GM12878 (cell line): ENCODE measurements at regions not wholly inside any gene's neighbourhood (a gene's known extent, or its start where the extent isn't known, plus 50 kb on each side); places are given as distances from the start of the nearest gene placed in this dataset.

Source experiments
- CREB1 ChIP-seq: IDR thresholded peaks from 2 replicates; pipeline ENCODE4 v1.6.1; 2012; ENCODE audit warnings: low read depth, mild to moderate bottlenecking, inconsistent platforms
- CREM ChIP-seq: IDR thresholded peaks from 2 replicates; pipeline ENCODE4 v1.6.1; 2014; ENCODE audit warnings: antibody characterized with exemption, low read depth
- NFYB ChIP-seq: IDR thresholded peaks from 2 replicates; pipeline ENCODE4 v1.6.1; 2011; ENCODE audit warnings: low read depth, mild to moderate bottlenecking, low read length, improper control_type of control experiment, moderate library complexity; ENCODE audit not compliant: insufficient read depth
- POLR2A ChIP-seq: IDR thresholded peaks from 2 replicates; pipeline ENCODE4 v1.6.1; 2011; ENCODE audit warnings: low read depth, mild to moderate bottlenecking, low read length
- POLR2AphosphoS2 ChIP-seq: IDR thresholded peaks from 2 replicates; pipeline ENCODE4 v1.6.1; 2011; ENCODE audit warnings: low read depth, mild to moderate bottlenecking, low read length, improper control_type of control experiment, moderate library complexity
- RBBP5 ChIP-seq: fragments of 200-600 bp; sonication (generic); conservative IDR thresholded peaks from 2 replicates; pipeline ENCODE4 v1.6.1; 2016
- RELA ChIP-seq: fragments of 450-650 bp; IDR thresholded peaks from 2 replicates; pipeline ENCODE4 v1.8.0; 2014; ENCODE audit warnings: borderline replicate concordance; ENCODE audit not compliant: partially characterized antibody
- STAT1 ChIP-seq: fragments of 450-650 bp; conservative IDR thresholded peaks from 2 replicates; pipeline ENCODE4 v1.6.1; 2014; ENCODE audit warnings: antibody characterized with exemption, mild to moderate bottlenecking
- TF ChIP-seq, protein P1 (sequence below): IDR thresholded peaks from 2 replicates; pipeline ENCODE4 v1.6.1; 2012; ENCODE audit warnings: mild to moderate bottlenecking, low read depth, low read length
- TF ChIP-seq, protein P2 (sequence below), 3 experiments: IDR thresholded peaks in 2 of 3; conservative IDR thresholded peaks in 1 of 3; 2 replicates each; pipeline ENCODE4 v1.5.1; 2011; ENCODE audit warnings: low read depth in 3 of 3, low read length in 3 of 3, mild to moderate bottlenecking in 3 of 3, control low read depth in 2 of 3, moderate library complexity in 2 of 3, inconsistent platforms in 1 of 3, mixed read lengths in 1 of 3; ENCODE audit not compliant: control insufficient read depth in 2 of 3, insufficient read depth in 1 of 3; ENCODE audit errors: extremely low read depth in 1 of 3
- TF ChIP-seq, protein P3 (sequence below): IDR thresholded peaks from 2 replicates; pipeline ENCODE4 v1.6.1; 2011; ENCODE audit warnings: borderline replicate concordance, low read depth, mild to moderate bottlenecking, moderate library complexity, mixed read lengths, low read length; ENCODE audit not compliant: insufficient read depth; ENCODE audit errors: extremely low read length
- TF ChIP-seq, protein P4 (sequence below): fragments of 450-650 bp; IDR thresholded peaks from 2 replicates; pipeline ENCODE4 v1.6.1; 2017; ENCODE audit warnings: mild to moderate bottlenecking

DNA sequence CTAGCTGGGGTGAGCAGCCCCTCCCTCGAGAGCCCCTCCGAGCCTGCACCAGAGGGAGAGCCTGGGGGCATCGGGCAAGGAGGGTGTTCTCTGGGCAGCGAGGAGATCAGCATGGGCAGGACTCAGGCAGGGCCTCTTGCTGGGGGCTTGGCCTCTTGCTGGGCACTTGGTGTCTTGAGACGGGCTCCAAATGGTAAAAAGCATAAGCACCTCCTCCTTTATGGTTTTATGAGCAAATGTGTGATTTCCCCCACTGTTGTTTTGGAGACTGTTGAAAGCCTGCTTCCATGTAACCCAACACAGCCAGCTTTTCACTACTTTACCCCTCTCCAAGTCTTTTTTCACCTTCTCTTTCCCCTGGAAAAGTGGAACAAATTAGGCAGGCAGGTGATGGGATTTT, 239.3 kb downstream of the TLE3 start:
- TF ChIP-seq CREB1 (no peak), RBBP5 (no peak), RELA (no peak), POLR2A (no peak), NFYB (no peak), STAT1 (no peak), POLR2AphosphoS2 (no peak), CREM (no peak)
- TF ChIP-seq, protein P1, sequence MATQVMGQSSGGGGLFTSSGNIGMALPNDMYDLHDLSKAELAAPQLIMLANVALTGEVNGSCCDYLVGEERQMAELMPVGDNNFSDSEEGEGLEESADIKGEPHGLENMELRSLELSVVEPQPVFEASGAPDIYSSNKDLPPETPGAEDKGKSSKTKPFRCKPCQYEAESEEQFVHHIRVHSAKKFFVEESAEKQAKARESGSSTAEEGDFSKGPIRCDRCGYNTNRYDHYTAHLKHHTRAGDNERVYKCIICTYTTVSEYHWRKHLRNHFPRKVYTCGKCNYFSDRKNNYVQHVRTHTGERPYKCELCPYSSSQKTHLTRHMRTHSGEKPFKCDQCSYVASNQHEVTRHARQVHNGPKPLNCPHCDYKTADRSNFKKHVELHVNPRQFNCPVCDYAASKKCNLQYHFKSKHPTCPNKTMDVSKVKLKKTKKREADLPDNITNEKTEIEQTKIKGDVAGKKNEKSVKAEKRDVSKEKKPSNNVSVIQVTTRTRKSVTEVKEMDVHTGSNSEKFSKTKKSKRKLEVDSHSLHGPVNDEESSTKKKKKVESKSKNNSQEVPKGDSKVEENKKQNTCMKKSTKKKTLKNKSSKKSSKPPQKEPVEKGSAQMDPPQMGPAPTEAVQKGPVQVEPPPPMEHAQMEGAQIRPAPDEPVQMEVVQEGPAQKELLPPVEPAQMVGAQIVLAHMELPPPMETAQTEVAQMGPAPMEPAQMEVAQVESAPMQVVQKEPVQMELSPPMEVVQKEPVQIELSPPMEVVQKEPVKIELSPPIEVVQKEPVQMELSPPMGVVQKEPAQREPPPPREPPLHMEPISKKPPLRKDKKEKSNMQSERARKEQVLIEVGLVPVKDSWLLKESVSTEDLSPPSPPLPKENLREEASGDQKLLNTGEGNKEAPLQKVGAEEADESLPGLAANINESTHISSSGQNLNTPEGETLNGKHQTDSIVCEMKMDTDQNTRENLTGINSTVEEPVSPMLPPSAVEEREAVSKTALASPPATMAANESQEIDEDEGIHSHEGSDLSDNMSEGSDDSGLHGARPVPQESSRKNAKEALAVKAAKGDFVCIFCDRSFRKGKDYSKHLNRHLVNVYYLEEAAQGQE, result no peak
- TF ChIP-seq, protein P2, sequence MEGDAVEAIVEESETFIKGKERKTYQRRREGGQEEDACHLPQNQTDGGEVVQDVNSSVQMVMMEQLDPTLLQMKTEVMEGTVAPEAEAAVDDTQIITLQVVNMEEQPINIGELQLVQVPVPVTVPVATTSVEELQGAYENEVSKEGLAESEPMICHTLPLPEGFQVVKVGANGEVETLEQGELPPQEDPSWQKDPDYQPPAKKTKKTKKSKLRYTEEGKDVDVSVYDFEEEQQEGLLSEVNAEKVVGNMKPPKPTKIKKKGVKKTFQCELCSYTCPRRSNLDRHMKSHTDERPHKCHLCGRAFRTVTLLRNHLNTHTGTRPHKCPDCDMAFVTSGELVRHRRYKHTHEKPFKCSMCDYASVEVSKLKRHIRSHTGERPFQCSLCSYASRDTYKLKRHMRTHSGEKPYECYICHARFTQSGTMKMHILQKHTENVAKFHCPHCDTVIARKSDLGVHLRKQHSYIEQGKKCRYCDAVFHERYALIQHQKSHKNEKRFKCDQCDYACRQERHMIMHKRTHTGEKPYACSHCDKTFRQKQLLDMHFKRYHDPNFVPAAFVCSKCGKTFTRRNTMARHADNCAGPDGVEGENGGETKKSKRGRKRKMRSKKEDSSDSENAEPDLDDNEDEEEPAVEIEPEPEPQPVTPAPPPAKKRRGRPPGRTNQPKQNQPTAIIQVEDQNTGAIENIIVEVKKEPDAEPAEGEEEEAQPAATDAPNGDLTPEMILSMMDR (IDR thresholded peaks at IDR 0.05 in 2 of 3, conservative IDR thresholded peaks at IDR 0.05 in 1 of 3; ENCODE audit: control insufficient read depth in 2 of 3, extremely low read depth in 1 of 3, insufficient read depth in 1 of 3, low read depth in 3 of 3, low read length in 3 of 3), result no peak
- TF ChIP-seq, protein P3, sequence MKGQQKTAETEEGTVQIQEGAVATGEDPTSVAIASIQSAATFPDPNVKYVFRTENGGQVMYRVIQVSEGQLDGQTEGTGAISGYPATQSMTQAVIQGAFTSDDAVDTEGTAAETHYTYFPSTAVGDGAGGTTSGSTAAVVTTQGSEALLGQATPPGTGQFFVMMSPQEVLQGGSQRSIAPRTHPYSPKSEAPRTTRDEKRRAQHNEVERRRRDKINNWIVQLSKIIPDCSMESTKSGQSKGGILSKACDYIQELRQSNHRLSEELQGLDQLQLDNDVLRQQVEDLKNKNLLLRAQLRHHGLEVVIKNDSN, result no peak
- TF ChIP-seq, protein P4, sequence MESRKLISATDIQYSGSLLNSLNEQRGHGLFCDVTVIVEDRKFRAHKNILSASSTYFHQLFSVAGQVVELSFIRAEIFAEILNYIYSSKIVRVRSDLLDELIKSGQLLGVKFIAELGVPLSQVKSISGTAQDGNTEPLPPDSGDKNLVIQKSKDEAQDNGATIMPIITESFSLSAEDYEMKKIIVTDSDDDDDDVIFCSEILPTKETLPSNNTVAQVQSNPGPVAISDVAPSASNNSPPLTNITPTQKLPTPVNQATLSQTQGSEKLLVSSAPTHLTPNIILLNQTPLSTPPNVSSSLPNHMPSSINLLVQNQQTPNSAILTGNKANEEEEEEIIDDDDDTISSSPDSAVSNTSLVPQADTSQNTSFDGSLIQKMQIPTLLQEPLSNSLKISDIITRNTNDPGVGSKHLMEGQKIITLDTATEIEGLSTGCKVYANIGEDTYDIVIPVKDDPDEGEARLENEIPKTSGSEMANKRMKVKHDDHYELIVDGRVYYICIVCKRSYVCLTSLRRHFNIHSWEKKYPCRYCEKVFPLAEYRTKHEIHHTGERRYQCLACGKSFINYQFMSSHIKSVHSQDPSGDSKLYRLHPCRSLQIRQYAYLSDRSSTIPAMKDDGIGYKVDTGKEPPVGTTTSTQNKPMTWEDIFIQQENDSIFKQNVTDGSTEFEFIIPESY, result no peak
